ENCODE measurements at regions not wholly inside any gene's neighbourhood (a gene's known extent, or its start where the extent isn't known, plus 50 kb on each side); places are given as distances from the start of the nearest gene placed in this dataset.
"Not testable (repeated sequence)": the region's sequence is repeated elsewhere in the genome, so short reads cannot be mapped to it uniquely, and the experiment has no call there.

DNA sequence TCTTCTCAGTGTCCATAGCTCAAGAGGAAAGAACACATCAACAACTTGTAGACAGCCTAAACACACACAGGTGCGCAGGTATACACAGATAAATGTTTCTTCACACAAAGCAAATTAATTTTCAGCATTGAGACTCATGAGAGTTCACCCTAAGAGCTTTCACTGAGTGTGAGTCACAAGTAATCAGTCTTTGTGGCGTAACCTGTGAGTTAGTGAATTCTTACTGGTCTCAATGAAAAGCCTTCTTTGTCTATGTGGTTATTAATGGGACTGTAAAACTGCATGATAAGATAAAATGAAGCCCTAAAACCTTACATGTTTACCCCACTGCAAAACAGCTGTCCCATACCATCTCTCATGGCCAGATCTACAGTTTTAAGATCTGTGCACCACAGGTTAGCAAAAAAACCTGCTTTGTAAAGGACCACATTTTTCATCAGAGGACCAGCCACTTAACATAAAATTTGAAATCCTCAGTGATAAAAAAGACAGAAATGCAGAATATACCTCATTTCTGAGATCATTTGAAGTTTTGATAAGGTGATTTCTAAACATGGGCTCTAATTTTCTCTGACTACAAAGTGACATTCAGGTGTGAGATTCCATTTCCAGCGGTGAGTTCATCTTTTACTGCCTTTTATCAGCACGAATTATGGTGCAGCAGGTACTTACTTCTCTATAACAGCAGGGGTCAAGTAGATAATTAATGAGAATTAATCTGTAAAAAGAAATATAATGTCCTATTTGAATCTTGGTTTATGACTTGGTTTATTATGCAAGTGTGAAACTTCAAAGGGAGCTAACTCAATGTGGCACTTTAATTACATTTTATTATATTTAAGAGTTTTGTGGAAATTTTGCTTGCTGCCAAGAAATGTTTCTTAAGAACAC lies 335.7 kb upstream of the PIK3R1 start:
- H3K36me3 ChIP-seq (ENCODE audit: control insufficient read depth, insufficient read depth, low read length): no peaks in the 10 kb centered on the region
- no peaks in the 10 kb centered on the region for H3K4me1 ChIP-seq (ENCODE audit: control insufficient read depth, insufficient read depth, low read length, poor library complexity, severe bottlenecking)
- H3K4me3 ChIP-seq (ENCODE audit: insufficient read depth, low read depth, low read length, poor library complexity, severe bottlenecking): no peak overlapping the region
- H3K27me3 ChIP-seq (replicated peaks; ENCODE audit: control insufficient read depth, insufficient read depth, low read length, poor library complexity, severe bottlenecking): no peaks in the 10 kb centered on the region
- no peaks in the 10 kb centered on the region for H3K9me3 ChIP-seq (ENCODE audit: control insufficient read depth, low read length)
- DNase-seq: no peak
- H3K27ac ChIP-seq (ENCODE audit: insufficient read depth, low read length, poor library complexity, severe bottlenecking): no peak overlapping the region

DNA sequence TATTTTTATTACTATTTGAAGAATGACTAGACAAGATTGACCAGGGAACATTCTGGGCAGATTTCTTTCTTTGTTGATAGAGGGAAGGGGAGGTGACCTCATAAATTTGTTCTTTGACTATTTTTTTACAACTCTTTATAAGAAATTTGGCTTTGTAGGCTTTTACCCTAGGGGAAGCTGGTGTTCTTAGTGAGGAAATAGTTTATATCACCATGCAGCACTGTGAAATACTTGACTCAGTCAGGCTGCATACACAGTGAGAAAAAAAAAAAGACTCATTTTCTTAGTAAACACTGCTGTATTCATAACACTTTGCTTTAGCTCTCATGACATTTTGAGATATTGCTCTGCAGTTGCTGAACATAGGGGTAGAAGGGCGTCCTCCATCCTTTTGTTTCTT lies 336.6 kb upstream of the PIK3R1 start:
- Histone ChIP-seq H3K36me3 (ENCODE audit: control insufficient read depth, insufficient read depth, low read length) (no peaks in the 10 kb centered on the region), H3K27ac (ENCODE audit: insufficient read depth, low read length, poor library complexity, severe bottlenecking) (no peak overlapping the region), H3K9me3 (ENCODE audit: control insufficient read depth, low read length) (no peaks in the 10 kb centered on the region), H3K4me1 (ENCODE audit: control insufficient read depth, insufficient read depth, low read length, poor library complexity, severe bottlenecking) (no peaks in the 10 kb centered on the region), H3K27me3 (replicated peaks; ENCODE audit: control insufficient read depth, insufficient read depth, low read length, poor library complexity, severe bottlenecking) (no peaks in the 10 kb centered on the region), H3K4me3 (ENCODE audit: insufficient read depth, low read depth, low read length, poor library complexity, severe bottlenecking) (no peak overlapping the region)
- DNase-seq: no peak

DNA sequence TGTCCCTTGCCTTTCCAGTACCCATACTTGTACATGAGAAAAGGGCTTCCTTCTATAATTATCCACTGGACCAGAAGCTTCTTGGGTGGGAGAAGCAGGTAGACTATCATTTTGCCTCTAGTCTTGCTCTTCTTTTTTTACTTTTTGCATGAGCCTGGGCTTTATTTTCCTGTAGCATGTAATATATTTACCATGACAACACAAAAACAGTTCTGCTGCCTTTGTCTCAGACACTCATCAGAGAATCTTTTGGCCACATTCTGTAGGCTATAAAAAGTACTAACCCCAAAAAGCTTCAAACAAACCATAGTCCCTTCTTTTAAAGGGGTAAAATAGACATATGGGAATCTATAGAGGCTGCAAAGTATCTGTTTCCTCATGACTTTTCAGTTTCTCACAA lies 339.2 kb upstream of the PIK3R1 start:
- DNase-seq: no peak
- no peaks in the 10 kb centered on the region for H3K27me3 ChIP-seq (replicated peaks; ENCODE audit: control insufficient read depth, insufficient read depth, low read length, poor library complexity, severe bottlenecking)
- H3K27ac ChIP-seq (ENCODE audit: insufficient read depth, low read length, poor library complexity, severe bottlenecking): no peak overlapping the region
- no peaks in the 10 kb centered on the region for H3K4me1 ChIP-seq (ENCODE audit: control insufficient read depth, insufficient read depth, low read length, poor library complexity, severe bottlenecking)
- no peaks in the 10 kb centered on the region for H3K36me3 ChIP-seq (ENCODE audit: control insufficient read depth, insufficient read depth, low read length)
- no peaks in the 10 kb centered on the region for H3K9me3 ChIP-seq (ENCODE audit: control insufficient read depth, low read length)
- no peak overlapping the region for H3K4me3 ChIP-seq (ENCODE audit: insufficient read depth, low read depth, low read length, poor library complexity, severe bottlenecking)

DNA sequence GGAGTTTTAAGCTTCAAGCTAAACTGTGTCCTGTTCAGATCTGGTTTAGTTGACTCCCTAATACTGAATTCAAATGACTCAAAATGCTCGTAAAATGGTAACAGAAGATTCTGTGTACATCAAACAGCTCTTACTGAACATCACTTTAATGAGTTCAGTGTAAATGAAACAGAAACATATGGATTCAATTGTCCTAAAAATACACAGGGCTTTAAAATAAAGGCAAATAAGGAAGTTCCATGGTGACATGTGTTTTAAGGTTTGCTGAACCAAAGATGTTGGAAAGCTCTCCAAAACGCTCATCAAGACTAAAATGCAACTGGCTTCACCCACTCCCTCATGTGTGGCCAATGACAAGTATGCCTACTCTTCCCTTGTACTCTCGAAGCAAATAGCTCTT lies 340.0 kb upstream of the PIK3R1 start:
- no peak overlapping the region for H3K4me3 ChIP-seq (ENCODE audit: insufficient read depth, low read depth, low read length, poor library complexity, severe bottlenecking)
- H3K36me3 ChIP-seq (ENCODE audit: control insufficient read depth, insufficient read depth, low read length): no peaks in the 10 kb centered on the region
- DNase-seq: no peak
- H3K9me3 ChIP-seq (ENCODE audit: control insufficient read depth, low read length): no peaks in the 10 kb centered on the region
- no peaks in the 10 kb centered on the region for H3K27me3 ChIP-seq (replicated peaks; ENCODE audit: control insufficient read depth, insufficient read depth, low read length, poor library complexity, severe bottlenecking)
- H3K4me1 ChIP-seq (ENCODE audit: control insufficient read depth, insufficient read depth, low read length, poor library complexity, severe bottlenecking): no peaks in the 10 kb centered on the region
- no peak overlapping the region for H3K27ac ChIP-seq (ENCODE audit: insufficient read depth, low read length, poor library complexity, severe bottlenecking)

DNA sequence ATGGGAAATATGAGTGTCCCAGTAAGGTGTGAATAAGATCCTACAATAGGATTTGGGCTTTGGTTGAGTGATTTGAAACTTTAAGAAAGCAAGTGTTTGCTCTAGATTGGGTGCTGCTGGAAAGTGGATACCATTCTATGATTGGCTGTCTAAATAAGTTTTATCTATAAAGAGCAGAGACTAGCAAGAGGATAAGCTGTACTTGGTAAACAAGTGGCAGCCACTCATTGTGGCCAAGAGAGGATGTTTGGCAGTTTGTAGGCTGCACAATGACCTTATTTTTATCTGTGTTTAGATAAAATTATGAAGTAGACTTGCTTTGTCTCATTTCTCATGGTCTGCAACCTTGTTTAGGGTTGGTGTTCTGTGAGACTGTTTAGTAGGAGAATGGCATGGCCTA lies 341.6 kb upstream of the PIK3R1 start:
- Histone ChIP-seq H3K27ac (ENCODE audit: insufficient read depth, low read length, poor library complexity, severe bottlenecking) (no peak overlapping the region), H3K4me1 (ENCODE audit: control insufficient read depth, insufficient read depth, low read length, poor library complexity, severe bottlenecking) (no peaks in the 10 kb centered on the region), H3K36me3 (ENCODE audit: control insufficient read depth, insufficient read depth, low read length) (no peaks in the 10 kb centered on the region), H3K4me3 (ENCODE audit: insufficient read depth, low read depth, low read length, poor library complexity, severe bottlenecking) (no peak overlapping the region), H3K27me3 (replicated peaks; ENCODE audit: control insufficient read depth, insufficient read depth, low read length, poor library complexity, severe bottlenecking) (no peaks in the 10 kb centered on the region), H3K9me3 (ENCODE audit: control insufficient read depth, low read length) (no peaks in the 10 kb centered on the region)
- no peak for DNase-seq

DNA sequence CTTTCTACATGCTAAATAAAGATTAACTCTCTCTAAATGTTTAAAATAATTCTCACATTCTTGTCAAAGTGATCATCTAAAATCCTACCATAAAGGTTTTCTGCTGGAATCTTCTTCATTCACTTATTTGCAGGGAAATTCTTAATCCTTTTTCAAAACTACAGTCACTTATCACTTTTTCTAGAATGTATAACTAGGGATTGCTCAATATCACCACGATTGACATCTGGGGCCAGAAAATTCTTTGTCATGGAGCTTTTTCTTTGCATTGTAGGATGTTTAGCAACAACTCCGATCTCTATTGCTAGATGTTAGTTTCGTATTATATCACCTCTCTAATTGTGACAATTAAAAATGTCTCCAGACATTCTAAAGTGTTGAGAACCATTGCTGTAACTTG lies 344.9 kb upstream of the PIK3R1 start:
- no peak for DNase-seq
- Histone ChIP-seq H3K27ac (ENCODE audit: insufficient read depth, low read length, poor library complexity, severe bottlenecking) (no peak overlapping the region), H3K27me3 (replicated peaks; ENCODE audit: control insufficient read depth, insufficient read depth, low read length, poor library complexity, severe bottlenecking) (no peaks in the 10 kb centered on the region), H3K4me3 (ENCODE audit: insufficient read depth, low read depth, low read length, poor library complexity, severe bottlenecking) (no peak overlapping the region), H3K36me3 (ENCODE audit: control insufficient read depth, insufficient read depth, low read length) (no peaks in the 10 kb centered on the region), H3K9me3 (ENCODE audit: control insufficient read depth, low read length) (no peaks in the 10 kb centered on the region), H3K4me1 (ENCODE audit: control insufficient read depth, insufficient read depth, low read length, poor library complexity, severe bottlenecking) (no peaks in the 10 kb centered on the region)

DNA sequence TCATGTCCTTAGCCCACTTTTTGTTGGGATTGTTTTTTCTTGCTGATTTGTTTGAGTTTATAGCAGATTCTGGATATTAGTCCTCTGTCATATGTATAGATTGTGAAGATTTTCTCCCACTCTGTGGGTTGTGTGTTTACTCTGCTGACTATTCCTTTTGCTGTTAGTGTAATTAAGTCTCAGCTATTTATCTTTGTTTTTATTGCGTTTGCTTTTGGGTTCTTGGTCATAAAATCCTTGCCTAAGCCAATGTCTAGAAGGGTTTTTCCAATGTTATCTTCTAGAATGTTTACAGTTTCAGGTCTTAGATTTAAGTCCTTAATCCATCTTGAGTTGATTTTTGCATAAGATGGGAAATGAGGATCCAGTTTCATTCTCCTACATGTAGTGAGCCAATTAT lies 351.2 kb upstream of the PIK3R1 start:
- H3K4me1 ChIP-seq (ENCODE audit: control insufficient read depth, insufficient read depth, low read length, poor library complexity, severe bottlenecking); DNase-seq; H3K9me3 ChIP-seq (ENCODE audit: control insufficient read depth, low read length); H3K27ac ChIP-seq (ENCODE audit: insufficient read depth, low read length, poor library complexity, severe bottlenecking); H3K36me3 ChIP-seq (ENCODE audit: control insufficient read depth, insufficient read depth, low read length); H3K27me3 ChIP-seq (replicated peaks; ENCODE audit: control insufficient read depth, insufficient read depth, low read length, poor library complexity, severe bottlenecking); H3K4me3 ChIP-seq (ENCODE audit: insufficient read depth, low read depth, low read length, poor library complexity, severe bottlenecking): not testable (repeated sequence)

DNA sequence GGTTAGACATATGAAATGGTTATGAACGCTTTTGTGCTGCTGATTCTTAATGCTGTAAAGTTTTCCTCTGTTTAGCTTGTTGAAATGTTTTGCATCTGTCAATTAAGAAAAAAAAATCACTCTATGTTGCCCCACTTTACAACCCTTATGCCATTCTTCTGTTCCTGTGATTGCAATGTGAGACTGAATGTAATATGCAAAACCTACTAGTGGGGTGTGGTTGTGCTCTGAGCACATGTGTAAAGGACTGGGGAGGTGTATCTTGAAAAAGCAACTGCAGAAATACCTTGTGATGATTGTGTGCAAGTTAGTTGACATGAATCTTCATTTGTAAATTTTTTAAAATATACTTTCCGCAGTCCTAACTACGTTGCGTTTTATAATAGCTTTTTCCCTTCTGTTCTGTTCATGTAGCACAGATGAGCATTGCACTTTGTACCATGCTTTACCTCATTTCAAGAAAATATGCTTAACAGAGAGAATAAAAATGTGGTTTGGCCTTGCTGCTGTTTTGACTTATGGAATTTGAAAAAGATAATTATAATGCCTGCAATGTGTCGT lies 357.0 kb upstream of the PIK3R1 start:
- no peak for DNase-seq

DNA sequence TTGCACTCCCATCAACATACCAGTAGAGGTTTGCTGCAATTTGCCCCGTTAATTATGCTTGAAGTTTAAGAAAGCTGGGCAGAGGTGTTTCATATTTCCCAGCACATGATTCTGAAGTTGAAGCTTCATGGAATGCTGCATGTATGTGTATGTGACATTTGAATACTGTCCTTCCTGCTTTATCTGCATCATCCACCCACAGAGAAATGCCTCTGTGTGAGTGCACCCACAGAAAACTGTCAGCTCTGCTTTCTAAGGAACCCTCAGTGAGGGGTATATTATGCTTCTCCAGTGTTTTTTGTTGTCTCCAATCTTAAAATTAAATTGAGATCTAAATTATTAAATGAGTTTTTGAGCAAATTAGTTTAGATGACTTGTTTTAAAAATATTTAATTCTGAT lies 358.1 kb upstream of the PIK3R1 start:
- DNase-seq: no peak
- H3K36me3 ChIP-seq (ENCODE audit: control insufficient read depth, insufficient read depth, low read length): no peaks in the 10 kb centered on the region
- no peaks in the 10 kb centered on the region for H3K4me1 ChIP-seq (ENCODE audit: control insufficient read depth, insufficient read depth, low read length, poor library complexity, severe bottlenecking)
- no peaks in the 10 kb centered on the region for H3K9me3 ChIP-seq (ENCODE audit: control insufficient read depth, low read length)
- no peak overlapping the region for H3K4me3 ChIP-seq (ENCODE audit: insufficient read depth, low read depth, low read length, poor library complexity, severe bottlenecking)
- no peak overlapping the region for H3K27ac ChIP-seq (ENCODE audit: insufficient read depth, low read length, poor library complexity, severe bottlenecking)
- no peaks in the 10 kb centered on the region for H3K27me3 ChIP-seq (replicated peaks; ENCODE audit: control insufficient read depth, insufficient read depth, low read length, poor library complexity, severe bottlenecking)

More for the DNA sequence above, 357.0 kb upstream of the PIK3R1 start:
- H3K27me3 ChIP-seq (replicated peaks; ENCODE audit: control insufficient read depth, insufficient read depth, low read length, poor library complexity, severe bottlenecking): no peaks in the 10 kb centered on the region
- no peaks in the 10 kb centered on the region for H3K4me1 ChIP-seq (ENCODE audit: control insufficient read depth, insufficient read depth, low read length, poor library complexity, severe bottlenecking)
- no peaks in the 10 kb centered on the region for H3K36me3 ChIP-seq (ENCODE audit: control insufficient read depth, insufficient read depth, low read length)
- H3K9me3 ChIP-seq (ENCODE audit: control insufficient read depth, low read length): no peaks in the 10 kb centered on the region
- no peak overlapping the region for H3K4me3 ChIP-seq (ENCODE audit: insufficient read depth, low read depth, low read length, poor library complexity, severe bottlenecking)
- H3K27ac ChIP-seq (ENCODE audit: insufficient read depth, low read length, poor library complexity, severe bottlenecking): no peak overlapping the region

DNA sequence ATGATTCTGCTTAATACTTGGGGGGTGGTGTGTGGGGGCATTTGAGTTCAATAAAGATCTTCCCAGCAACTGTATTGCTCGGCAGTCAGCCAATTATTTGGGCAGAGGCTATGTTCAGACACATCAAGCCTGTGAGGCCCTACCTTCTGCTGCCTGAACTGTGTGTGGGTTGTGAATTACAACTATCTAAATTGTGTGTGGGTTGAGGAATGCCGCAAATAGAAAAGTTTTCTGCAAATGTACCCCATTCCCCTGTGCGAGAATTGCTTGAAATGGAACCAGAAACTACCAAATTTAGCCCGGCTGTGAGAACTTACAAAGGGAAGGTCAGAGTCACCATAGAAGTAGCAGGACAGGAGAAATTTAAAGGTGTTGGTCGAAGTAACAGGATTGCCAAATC lies 360.0 kb upstream of the PIK3R1 start:
- H3K27me3 ChIP-seq (replicated peaks; ENCODE audit: control insufficient read depth, insufficient read depth, low read length, poor library complexity, severe bottlenecking): no peaks in the 10 kb centered on the region
- no peak overlapping the region for H3K4me3 ChIP-seq (ENCODE audit: insufficient read depth, low read depth, low read length, poor library complexity, severe bottlenecking)
- no peak overlapping the region for H3K27ac ChIP-seq (ENCODE audit: insufficient read depth, low read length, poor library complexity, severe bottlenecking)
- DNase-seq: no peak
- no peaks in the 10 kb centered on the region for H3K9me3 ChIP-seq (ENCODE audit: control insufficient read depth, low read length)
- no peaks in the 10 kb centered on the region for H3K4me1 ChIP-seq (ENCODE audit: control insufficient read depth, insufficient read depth, low read length, poor library complexity, severe bottlenecking)
- no peaks in the 10 kb centered on the region for H3K36me3 ChIP-seq (ENCODE audit: control insufficient read depth, insufficient read depth, low read length)

Data from effector memory CD4-positive, alpha-beta T cell (primary cell).